ENCODE measurements at regions not wholly inside any gene's neighbourhood (a gene's known extent, or its start where the extent isn't known, plus 50 kb on each side); places are given as distances from the start of the nearest gene placed in this dataset.

DNA sequence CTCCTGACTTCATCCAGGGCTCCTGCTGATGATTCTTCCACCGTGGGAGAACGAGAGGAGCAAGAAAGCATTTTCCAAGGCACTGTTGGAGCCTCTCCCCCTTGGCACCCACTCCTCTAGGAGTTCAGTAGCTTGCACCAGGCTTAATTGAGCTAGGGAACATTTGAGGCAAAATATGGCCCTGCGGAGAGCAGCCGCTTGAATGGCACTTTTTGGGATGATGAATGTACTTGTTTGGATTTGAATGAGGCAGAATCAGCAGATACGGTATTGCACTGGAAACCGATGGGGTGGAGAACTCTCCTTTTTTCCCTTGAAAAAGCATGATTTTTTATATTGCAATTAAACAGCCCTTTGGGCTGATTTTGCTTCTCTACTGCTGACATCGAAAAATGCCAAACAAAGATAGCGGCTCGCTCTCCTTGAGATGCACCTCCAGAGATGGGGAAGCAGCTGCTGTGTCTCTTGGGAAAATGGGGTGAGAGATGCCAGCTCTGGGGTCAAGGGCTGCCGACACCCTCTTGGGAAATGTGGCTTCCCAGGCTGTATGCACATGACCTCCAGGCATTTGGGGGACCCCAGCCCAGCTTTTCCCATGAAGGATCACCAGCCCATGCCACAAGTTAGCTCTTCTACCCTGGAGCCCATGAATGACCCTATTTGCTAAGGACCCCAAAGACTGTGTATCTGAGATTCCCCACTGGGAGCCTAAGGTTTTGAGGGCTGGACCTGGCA, 55.4 kb upstream of the LRP8 start:
- TF ChIP-seq, protein P1, sequence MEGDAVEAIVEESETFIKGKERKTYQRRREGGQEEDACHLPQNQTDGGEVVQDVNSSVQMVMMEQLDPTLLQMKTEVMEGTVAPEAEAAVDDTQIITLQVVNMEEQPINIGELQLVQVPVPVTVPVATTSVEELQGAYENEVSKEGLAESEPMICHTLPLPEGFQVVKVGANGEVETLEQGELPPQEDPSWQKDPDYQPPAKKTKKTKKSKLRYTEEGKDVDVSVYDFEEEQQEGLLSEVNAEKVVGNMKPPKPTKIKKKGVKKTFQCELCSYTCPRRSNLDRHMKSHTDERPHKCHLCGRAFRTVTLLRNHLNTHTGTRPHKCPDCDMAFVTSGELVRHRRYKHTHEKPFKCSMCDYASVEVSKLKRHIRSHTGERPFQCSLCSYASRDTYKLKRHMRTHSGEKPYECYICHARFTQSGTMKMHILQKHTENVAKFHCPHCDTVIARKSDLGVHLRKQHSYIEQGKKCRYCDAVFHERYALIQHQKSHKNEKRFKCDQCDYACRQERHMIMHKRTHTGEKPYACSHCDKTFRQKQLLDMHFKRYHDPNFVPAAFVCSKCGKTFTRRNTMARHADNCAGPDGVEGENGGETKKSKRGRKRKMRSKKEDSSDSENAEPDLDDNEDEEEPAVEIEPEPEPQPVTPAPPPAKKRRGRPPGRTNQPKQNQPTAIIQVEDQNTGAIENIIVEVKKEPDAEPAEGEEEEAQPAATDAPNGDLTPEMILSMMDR (IDR thresholded peaks at IDR 0.05): no peak
- TF ChIP-seq, protein P2, sequence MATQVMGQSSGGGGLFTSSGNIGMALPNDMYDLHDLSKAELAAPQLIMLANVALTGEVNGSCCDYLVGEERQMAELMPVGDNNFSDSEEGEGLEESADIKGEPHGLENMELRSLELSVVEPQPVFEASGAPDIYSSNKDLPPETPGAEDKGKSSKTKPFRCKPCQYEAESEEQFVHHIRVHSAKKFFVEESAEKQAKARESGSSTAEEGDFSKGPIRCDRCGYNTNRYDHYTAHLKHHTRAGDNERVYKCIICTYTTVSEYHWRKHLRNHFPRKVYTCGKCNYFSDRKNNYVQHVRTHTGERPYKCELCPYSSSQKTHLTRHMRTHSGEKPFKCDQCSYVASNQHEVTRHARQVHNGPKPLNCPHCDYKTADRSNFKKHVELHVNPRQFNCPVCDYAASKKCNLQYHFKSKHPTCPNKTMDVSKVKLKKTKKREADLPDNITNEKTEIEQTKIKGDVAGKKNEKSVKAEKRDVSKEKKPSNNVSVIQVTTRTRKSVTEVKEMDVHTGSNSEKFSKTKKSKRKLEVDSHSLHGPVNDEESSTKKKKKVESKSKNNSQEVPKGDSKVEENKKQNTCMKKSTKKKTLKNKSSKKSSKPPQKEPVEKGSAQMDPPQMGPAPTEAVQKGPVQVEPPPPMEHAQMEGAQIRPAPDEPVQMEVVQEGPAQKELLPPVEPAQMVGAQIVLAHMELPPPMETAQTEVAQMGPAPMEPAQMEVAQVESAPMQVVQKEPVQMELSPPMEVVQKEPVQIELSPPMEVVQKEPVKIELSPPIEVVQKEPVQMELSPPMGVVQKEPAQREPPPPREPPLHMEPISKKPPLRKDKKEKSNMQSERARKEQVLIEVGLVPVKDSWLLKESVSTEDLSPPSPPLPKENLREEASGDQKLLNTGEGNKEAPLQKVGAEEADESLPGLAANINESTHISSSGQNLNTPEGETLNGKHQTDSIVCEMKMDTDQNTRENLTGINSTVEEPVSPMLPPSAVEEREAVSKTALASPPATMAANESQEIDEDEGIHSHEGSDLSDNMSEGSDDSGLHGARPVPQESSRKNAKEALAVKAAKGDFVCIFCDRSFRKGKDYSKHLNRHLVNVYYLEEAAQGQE (IDR thresholded peaks at IDR 0.05; ENCODE audit: insufficient read depth in 1 of 2, low read depth in 2 of 2, low read length in 1 of 2): no peak
